ENCODE measurements at regions not wholly inside any gene's neighbourhood (a gene's known extent, or its start where the extent isn't known, plus 50 kb on each side); places are given as distances from the start of the nearest gene placed in this dataset.

- no peak for TF ChIP-seq FOXA1 (IDR thresholded peaks at IDR 0.05)
- no peak for TF ChIP-seq ZNF384 (IDR thresholded peaks at IDR 0.05)
- no peak for TF ChIP-seq FOXK2 (IDR thresholded peaks at IDR 0.05)
- no peak for TF ChIP-seq CTBP1 (IDR thresholded peaks at IDR 0.05; ENCODE audit: borderline replicate concordance)
- no peak for TF ChIP-seq TARDBP (IDR thresholded peaks at IDR 0.05)
- no peak for TF ChIP-seq FOXM1 (IDR thresholded peaks at IDR 0.05; ENCODE audit: borderline replicate concordance)
- TF ChIP-seq BHLHE40 (IDR thresholded peaks at IDR 0.05; ENCODE audit: borderline replicate concordance): no peak
- TF ChIP-seq L3MBTL2 (conservative IDR thresholded peaks at IDR 0.05): no peak
- no peak for TF ChIP-seq ELF4 (IDR thresholded peaks at IDR 0.05)
These were observed 246.3 kb upstream of the TAS2R1 start for GRCh38 chr5:9876451-9876850.
